GM10266 (cell line): ENCODE measurements at regions not wholly inside any gene's neighbourhood (a gene's known extent, or its start where the extent isn't known, plus 50 kb on each side); places are given as distances from the start of the nearest gene placed in this dataset.

Source experiments
- DNase-seq: peaks from one replicate; pipeline ENCODE4 v3.0.0; 2012; ENCODE audit errors: extremely low spot score
- CTCF ChIP-seq: IDR thresholded peaks from 2 replicates; pipeline ENCODE4 v1.5.1; 2012; ENCODE audit warnings: mild to moderate bottlenecking, low read depth; ENCODE audit not compliant: control insufficient read depth, insufficient read depth; ENCODE audit errors: missing control alignments

DNA sequence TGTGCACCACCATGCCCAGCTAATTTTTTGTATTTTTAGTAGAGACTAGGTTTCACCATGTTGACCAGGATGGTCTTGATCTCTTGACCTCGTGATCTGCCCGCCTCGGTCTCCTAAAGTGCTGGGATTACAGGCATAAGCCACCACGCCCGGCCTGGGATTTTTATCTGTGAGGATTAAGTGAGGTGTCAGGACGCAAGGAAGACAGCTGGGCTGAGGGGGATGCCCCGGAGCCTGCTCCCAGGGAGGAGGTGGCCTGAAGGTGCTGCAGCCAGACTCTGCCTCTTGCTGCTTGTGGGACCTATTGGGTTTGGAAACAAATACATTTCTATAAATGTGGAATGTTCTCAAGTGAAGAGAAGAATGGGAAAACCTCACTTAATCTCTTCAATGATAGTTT lies 131.6 kb downstream of the OLFM4 start:
- DNase-seq: no peak
- no peak for TF ChIP-seq CTCF

DNA sequence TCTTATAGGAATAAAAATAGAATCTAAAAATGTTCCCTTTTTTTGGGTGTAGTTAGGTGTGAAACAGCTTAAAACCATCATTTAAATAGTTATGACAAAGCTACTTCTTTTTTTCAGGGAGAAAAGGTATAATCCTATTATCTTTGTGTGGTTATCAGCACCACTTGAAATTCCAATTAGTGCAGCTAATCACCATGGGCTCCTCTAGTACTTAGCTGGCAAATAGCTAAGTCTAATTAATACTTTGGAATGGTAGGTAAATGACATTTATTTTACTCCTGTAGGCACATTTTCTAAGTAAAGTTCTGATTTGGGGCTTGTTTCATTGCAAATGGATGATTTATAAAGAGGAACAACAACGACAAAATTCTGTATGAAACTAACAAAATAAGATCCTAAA lies 132.6 kb downstream of the OLFM4 start:
- TF ChIP-seq CTCF: no peak
- no peak for DNase-seq

GRCh38 chr13:53165261-53165660 lies 136.6 kb downstream of the OLFM4 start:
- no peak for DNase-seq
- TF ChIP-seq CTCF: no peak

DNA sequence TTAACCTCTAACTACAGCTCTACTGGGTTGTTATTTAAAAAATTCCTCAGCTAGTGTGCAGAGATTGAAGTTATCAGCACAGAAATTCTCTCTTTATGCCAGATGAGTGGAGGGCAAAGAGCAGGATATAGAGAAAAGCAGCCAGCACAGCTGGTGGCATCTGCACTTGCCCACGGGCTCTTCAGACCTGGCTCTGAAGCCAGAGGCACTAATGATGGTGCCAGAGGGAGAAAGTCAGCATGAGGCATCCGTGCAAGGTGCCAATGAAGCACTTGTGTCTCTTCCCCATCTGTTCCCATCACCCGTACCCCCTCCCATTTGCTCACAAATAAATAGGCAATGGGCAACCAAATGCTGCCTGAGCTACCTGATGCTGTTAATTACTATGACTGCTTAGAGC lies 138.9 kb downstream of the OLFM4 start:
- no peak for TF ChIP-seq CTCF
- no peak for DNase-seq

GRCh38 chr13:53170910-53171309 lies 142.3 kb downstream of the OLFM4 start:
- no peak for DNase-seq
- TF ChIP-seq CTCF: no peak

DNA sequence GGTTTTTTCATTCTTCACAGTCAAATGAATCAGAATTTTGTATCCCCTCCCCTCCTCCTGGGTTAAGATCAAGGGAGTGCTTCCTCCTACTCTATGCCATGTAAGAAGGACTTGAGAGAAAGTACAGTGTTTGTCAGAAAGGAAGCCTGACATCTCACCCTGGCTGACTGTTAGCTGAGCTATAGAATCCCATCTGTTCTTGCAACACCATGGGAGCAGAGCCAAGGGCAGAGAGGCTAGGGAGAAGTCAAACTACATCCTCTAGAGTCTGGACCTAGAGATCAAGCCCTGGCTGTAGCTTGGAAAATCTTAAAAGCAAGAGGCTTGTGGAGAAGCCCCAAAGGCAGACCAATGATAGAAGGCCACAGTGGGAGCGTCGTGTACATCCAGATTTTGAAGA lies 145.9 kb downstream of the OLFM4 start:
- no peak for TF ChIP-seq CTCF
- no peak for DNase-seq

- no peak for DNase-seq
- TF ChIP-seq CTCF: no peak
Measured at GRCh38 chr13:53180684-53181083, 152.1 kb downstream of the OLFM4 start.

- TF ChIP-seq CTCF: no peak
- DNase-seq: no peak
Measured at GRCh38 chr13:53182724-53183123, 154.1 kb downstream of the OLFM4 start.
